Testis (tissue), 2 donors: ENCODE measurements at regions not wholly inside any gene's neighbourhood (a gene's known extent, or its start where the extent isn't known, plus 50 kb on each side); places are given as distances from the start of the nearest gene placed in this dataset.

Source experiments
- DNase-seq: peaks from one replicate; pipeline ENCODE4 v3.0.0-alpha.2; 2019
- H3K27ac ChIP-seq, 2 donors: fragments of 200-600 bp; sonication (generic); one replicate each; pipeline ENCODE4 v1.5.1; 2019
- H3K27me3 ChIP-seq: fragments of 200-600 bp; sonication (generic); one replicate; pipeline ENCODE4 v1.5.1; 2019
- H3K36me3 ChIP-seq: fragments of 200-600 bp; sonication (generic); one replicate; pipeline ENCODE4 v1.5.1; 2017; ENCODE audit warnings: low read depth; ENCODE audit errors: missing control alignments
- H3K4me1 ChIP-seq: fragments of 200-600 bp; sonication (generic); one replicate; pipeline ENCODE4 v1.5.1; 2019
- H3K4me3 ChIP-seq, 2 donors: fragments of 200-600 bp; sonication (generic); one replicate each; pipeline ENCODE4 v1.5.1; 2017 to 2019
- H3K9me3 ChIP-seq: fragments of 200-600 bp; sonication (generic); one replicate; pipeline ENCODE4 v1.5.1; 2017
- CTCF ChIP-seq, 3 experiments: fragments of 450-650 bp in 2 of 3; fragments of 200-600 bp in 1 of 3; sonication (generic) in 1 of 3; IDR thresholded peaks; one replicate each; pipeline ENCODE4 v1.5.1; 2016 to 2019; ENCODE audit warnings: antibody characterized with exemption in 3 of 3, mild to moderate bottlenecking in 2 of 3, moderate library complexity in 1 of 3
- POLR2A ChIP-seq: fragments of 450-650 bp; IDR thresholded peaks from one replicate; pipeline ENCODE4 v1.6.1; 2017; ENCODE audit warnings: antibody characterized with exemption, mild to moderate bottlenecking, moderate library complexity
- WGBS, 2 donors: methylation state at CpG; one replicate each; pipeline ENCODE4 v1.1.5; 2018; 5-methylcytosine and 5-hydroxymethylcytosine counted together
- intact Hi-C: fragments of 100-400 bp; cut with DNase I; formaldehyde crosslinking; loops from one replicate; pipeline ENCODE4 v1.15.1; 2023; ENCODE audit warnings: low total_unique reads

DNA sequence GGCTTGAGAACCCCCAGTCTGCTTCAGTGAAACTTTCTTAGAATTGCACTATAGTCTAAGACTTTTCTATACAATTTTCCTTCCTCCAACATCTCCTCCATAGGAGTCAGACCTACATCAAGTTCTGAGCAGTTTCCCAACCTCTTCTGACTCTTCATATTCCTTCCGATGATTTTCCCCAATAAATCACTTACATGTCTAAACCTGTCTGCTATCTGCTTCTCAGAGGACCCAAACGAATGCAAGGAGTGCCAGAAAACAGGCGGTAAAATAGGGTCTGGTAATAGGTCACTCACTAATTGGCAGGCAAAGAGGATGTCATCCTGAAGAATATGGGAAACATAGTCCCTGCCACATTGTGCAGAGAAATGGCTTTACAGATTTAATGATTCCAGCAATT is 153.9 kb downstream of the PCDH18 start:
- H3K9me3 ChIP-seq, result no peaks in the 10 kb centered on the region
- intact Hi-C loops, result no loop called here
- 67 to 70% methylated on average over 3 of the region's 3 CpGs for WGBS, 2 donors
- H3K27ac ChIP-seq, result no peak overlapping the region
- TF ChIP-seq CTCF (IDR thresholded peaks at IDR 0.05), result no peak
- no peak for TF ChIP-seq POLR2A
- H3K36me3 ChIP-seq, result no peaks in the 10 kb centered on the region
- DNase-seq, result no peak
- H3K4me1 ChIP-seq, result peaks cover 5% of the 10 kb centered on the region
- H3K4me3 ChIP-seq, result no peak overlapping the region
- no peaks in the 10 kb centered on the region for H3K27me3 ChIP-seq

DNA sequence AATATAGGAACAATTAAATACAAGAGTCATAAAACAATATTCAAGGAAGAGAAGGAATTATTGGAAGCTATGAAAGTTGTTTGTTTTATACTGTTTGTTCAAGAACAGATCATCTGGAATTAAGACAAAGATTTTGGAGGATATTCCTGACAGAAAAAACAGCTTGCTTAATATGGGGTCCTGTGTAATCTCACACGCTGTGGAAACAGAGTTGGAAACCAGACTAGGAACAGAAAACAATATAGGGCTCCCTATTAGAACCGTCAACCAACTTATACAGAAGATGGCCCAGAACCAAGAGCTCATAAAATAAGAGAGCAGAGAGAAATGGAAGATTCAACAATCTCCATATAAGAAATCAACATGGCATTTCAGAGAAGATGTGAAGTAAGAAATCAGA is 156.0 kb downstream of the PCDH18 start:
- no peak overlapping the region for H3K4me3 ChIP-seq
- intact Hi-C loops, result no loop called here
- no peak overlapping the region for H3K27ac ChIP-seq
- peaks cover 5% of the 10 kb centered on the region for H3K4me1 ChIP-seq
- WGBS, 2 donors, result 76 to 80% methylated on average over 2 of the region's 2 CpGs
- no peaks in the 10 kb centered on the region for H3K36me3 ChIP-seq
- no peak for DNase-seq
- H3K9me3 ChIP-seq, result no peaks in the 10 kb centered on the region
- H3K27me3 ChIP-seq, result no peaks in the 10 kb centered on the region
- no peak for TF ChIP-seq CTCF (IDR thresholded peaks at IDR 0.05)
- TF ChIP-seq POLR2A, result no peak

GRCh38 chr4:137375111-137375850 is 157.0 kb downstream of the PCDH18 start:
- no peaks in the 10 kb centered on the region for H3K9me3 ChIP-seq
- WGBS, 2 donors, result 74 to 78% methylated on average over 2 of the region's 2 CpGs
- H3K36me3 ChIP-seq, result no peaks in the 10 kb centered on the region
- intact Hi-C loops, result no loop called here
- H3K27me3 ChIP-seq, result no peaks in the 10 kb centered on the region
- H3K27ac ChIP-seq, result no peak overlapping the region
- no peak overlapping the region for H3K4me3 ChIP-seq
- DNase-seq, result no peak
- TF ChIP-seq POLR2A, result no peak
- H3K4me1 ChIP-seq, result peaks cover 5% of the 10 kb centered on the region

DNA sequence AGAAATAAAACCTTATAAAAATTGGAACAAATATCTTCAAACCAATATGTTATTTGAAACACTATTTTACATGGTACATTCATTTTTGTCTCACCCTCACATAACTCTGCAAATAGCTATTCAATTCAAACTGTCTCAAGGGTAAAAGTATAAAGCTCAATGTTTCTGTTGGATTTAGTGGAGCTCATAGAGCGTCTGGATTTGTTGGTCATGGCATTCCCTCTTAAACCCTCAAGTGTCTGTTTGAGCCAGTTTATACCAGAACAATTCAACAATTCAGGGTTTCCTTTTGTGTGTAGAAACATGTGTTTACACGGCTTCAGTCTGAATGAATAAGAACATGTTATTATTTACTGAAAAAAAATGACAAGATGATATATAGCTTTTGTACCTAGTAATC is 161.6 kb downstream of the PCDH18 start:
- no peak for DNase-seq
- H3K4me1 ChIP-seq, result peaks cover 5% of the 10 kb centered on the region
- no peaks in the 10 kb centered on the region for H3K9me3 ChIP-seq
- H3K27me3 ChIP-seq, result no peaks in the 10 kb centered on the region
- H3K36me3 ChIP-seq, result no peaks in the 10 kb centered on the region
- no peak for TF ChIP-seq CTCF (IDR thresholded peaks at IDR 0.05)
- TF ChIP-seq POLR2A, result no peak
- H3K4me3 ChIP-seq, result no peak overlapping the region
- 63 to 68% methylated on average over 2 of the region's 2 CpGs for WGBS, 2 donors
- no peak overlapping the region for H3K27ac ChIP-seq
- intact Hi-C loops, result no loop called here

DNA sequence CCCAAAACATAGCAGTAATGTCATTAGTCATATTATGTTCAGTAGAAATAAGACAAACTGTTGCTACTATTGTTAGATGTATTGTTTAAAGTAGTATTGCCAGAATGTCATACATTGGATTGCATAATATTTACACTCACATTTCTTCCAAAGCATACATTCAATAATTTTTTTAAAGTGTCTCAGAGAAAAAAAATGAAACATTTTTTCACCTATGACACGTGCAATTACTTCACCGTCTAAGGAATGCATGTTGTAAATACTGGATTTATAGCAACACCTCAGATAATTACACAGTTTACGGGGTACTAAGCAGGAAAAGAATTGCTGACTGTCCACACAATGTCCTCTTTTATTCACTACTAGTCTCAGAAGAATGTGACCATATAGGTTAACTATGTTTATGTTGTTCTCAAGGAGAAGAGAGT is 162.1 kb downstream of the PCDH18 start:
- 71 to 73% methylated on average over 3 of the region's 3 CpGs for WGBS, 2 donors
- Histone ChIP-seq H3K36me3 (no peaks in the 10 kb centered on the region), H3K27me3 (no peaks in the 10 kb centered on the region), H3K4me1 (peaks cover 5% of the 10 kb centered on the region), H3K9me3 (no peaks in the 10 kb centered on the region), H3K27ac (no peak overlapping the region), H3K4me3 (no peak overlapping the region)
- TF ChIP-seq CTCF (IDR thresholded peaks at IDR 0.05) (no peak), POLR2A (no peak)
- intact Hi-C loops, result no loop called here
- DNase-seq, result no peak
